Astrocyte (in vitro differentiated cells and primary cell): ENCODE measurements at regions not wholly inside any gene's neighbourhood (a gene's known extent, or its start where the extent isn't known, plus 50 kb on each side); places are given as distances from the start of the nearest gene placed in this dataset.

ENCODE experiments used
- DNase-seq: peaks from one replicate; pipeline ENCODE4 v3.0.0-alpha.2; 2010; ENCODE audit warnings: low read depth
- FAIRE-seq: peaks from 2 replicates; lab custom pipeline; 2011; peaks lifted over from hg19 to GRCh38; lab: Jason Lieb, UNC
- H2AFZ ChIP-seq: 2 replicates; pipeline ENCODE4 v1.6.0; 2012; ENCODE audit warnings: low read depth, low read length, inconsistent platforms
- H3K27ac ChIP-seq: 2 replicates; pipeline ENCODE4 v1.5.1; 2011; ENCODE audit warnings: low read depth, low read length, inconsistent platforms
- H3K27me3 ChIP-seq: 2 replicates; pipeline ENCODE4 v1.6.0; 2011; ENCODE audit warnings: low read length, inconsistent platforms; ENCODE audit not compliant: insufficient read depth
- H3K36me3 ChIP-seq: 2 replicates; pipeline ENCODE4 v1.5.1; 2011; ENCODE audit warnings: low read length, inconsistent platforms; ENCODE audit not compliant: insufficient read depth
- H3K4me1 ChIP-seq: 2 replicates; pipeline ENCODE4 v1.5.1; 2011; ENCODE audit warnings: low read length, inconsistent platforms; ENCODE audit not compliant: insufficient read depth
- H3K4me2 ChIP-seq: 2 replicates; pipeline ENCODE4 v1.6.0; 2012; ENCODE audit warnings: low read length, inconsistent platforms
- H3K4me3 ChIP-seq: 2 replicates; pipeline ENCODE4 v1.5.1; 2011; ENCODE audit warnings: low read depth, mild to moderate bottlenecking, low read length, inconsistent platforms; ENCODE audit not compliant: insufficient read depth
- H3K79me2 ChIP-seq: 2 replicates; pipeline ENCODE4 v1.6.0; 2012; ENCODE audit warnings: mild to moderate bottlenecking, low read length, inconsistent platforms; ENCODE audit not compliant: insufficient read depth
- H3K9ac ChIP-seq: 2 replicates; pipeline ENCODE4 v1.6.0; 2012; ENCODE audit warnings: mild to moderate bottlenecking, low read length, inconsistent platforms
- H3K9me3 ChIP-seq: 2 replicates; pipeline ENCODE4 v1.5.1; 2012; ENCODE audit warnings: low read depth, mild to moderate bottlenecking, low read length, inconsistent platforms; ENCODE audit not compliant: insufficient read depth
- H4K20me1 ChIP-seq: 2 replicates; pipeline ENCODE4 v1.6.0; 2012; ENCODE audit warnings: low read length, inconsistent platforms; ENCODE audit not compliant: insufficient read depth
- H3K27ac Mint-ChIP-seq: one replicate; pipeline ENCODE4 v1.8.0; 2021; ENCODE audit warnings: mild to moderate bottlenecking, mixed read lengths; ENCODE audit not compliant: unreplicated experiment
- H3K27me3 Mint-ChIP-seq: one replicate; pipeline ENCODE4 v1.8.0; 2021; ENCODE audit warnings: low read depth, mixed read lengths; ENCODE audit not compliant: unreplicated experiment
- H3K36me3 Mint-ChIP-seq: one replicate; pipeline ENCODE4 v1.8.0; 2021; ENCODE audit warnings: low read depth, mixed read lengths; ENCODE audit not compliant: unreplicated experiment
- H3K4me1 Mint-ChIP-seq: one replicate; pipeline ENCODE4 v1.8.0; 2021; ENCODE audit warnings: low read depth, mixed read lengths; ENCODE audit not compliant: unreplicated experiment
- H3K4me3 Mint-ChIP-seq: one replicate; pipeline ENCODE4 v1.8.0; 2021; ENCODE audit warnings: mild to moderate bottlenecking, moderate library complexity, mixed read lengths; ENCODE audit not compliant: unreplicated experiment
- H3K9me3 Mint-ChIP-seq: one replicate; pipeline ENCODE4 v1.8.0; 2021; ENCODE audit warnings: mild to moderate bottlenecking, mixed read lengths; ENCODE audit not compliant: unreplicated experiment
- CTCF ChIP-seq: IDR thresholded peaks from 2 replicates; pipeline ENCODE4 v1.5.1; 2011; ENCODE audit warnings: low read depth, mild to moderate bottlenecking, inconsistent platforms, low read length, moderate library complexity; ENCODE audit not compliant: insufficient read depth
- EZH2 ChIP-seq: IDR thresholded peaks from 2 replicates; pipeline ENCODE4 v1.6.1; 2012; ENCODE audit warnings: mild to moderate bottlenecking, low read length, inconsistent platforms; ENCODE audit not compliant: insufficient read depth

- no peak for TF ChIP-seq EZH2
- no peak for TF ChIP-seq CTCF
- FAIRE-seq: no peak
- no peak overlapping the region for H3K27ac ChIP-seq
These were observed 611.8 kb downstream of the BRD1 start for GRCh38 chr22:49215840-49216239.

GRCh38 chr22:49214976-49215375, 612.7 kb downstream of the BRD1 start:
- DNase-seq (no peak), FAIRE-seq (no peak)
- H3K27ac ChIP-seq: no peak overlapping the region
- Mint-ChIP-seq H3K4me1 (no peaks in the 10 kb centered on the region), H3K4me3 (no peak overlapping the region), H3K27me3 (peaks cover 33% of the 10 kb centered on the region), H3K9me3 (peaks cover 16% of the 10 kb centered on the region), H3K36me3 (no peaks in the 10 kb centered on the region), H3K27ac (no peak overlapping the region)
- H3K36me3 ChIP-seq: no peaks in the 10 kb centered on the region
- H3K27me3 ChIP-seq: no peaks in the 10 kb centered on the region
- no peaks in the 10 kb centered on the region for H3K4me1 ChIP-seq
- H3K9me3 ChIP-seq: peaks cover 4% of the 10 kb centered on the region
- H3K4me3 ChIP-seq: no peak overlapping the region
- no peak overlapping the region for H3K9ac ChIP-seq
- no peaks in the 10 kb centered on the region for H4K20me1 ChIP-seq
- no peaks in the 10 kb centered on the region for H3K79me2 ChIP-seq
- TF ChIP-seq CTCF: no peak
- TF ChIP-seq EZH2: no peak
- H2AFZ ChIP-seq: no peak overlapping the region
- H3K4me2 ChIP-seq: no peak overlapping the region

More at GRCh38 chr22:49215840-49216239, 611.8 kb downstream of the BRD1 start:
- peaks cover 4% of the 10 kb centered on the region for H3K9me3 ChIP-seq
- H3K4me1 ChIP-seq: no peaks in the 10 kb centered on the region
- H3K9ac ChIP-seq: no peak overlapping the region
- no peak overlapping the region for H3K4me2 ChIP-seq
- no peaks in the 10 kb centered on the region for H3K4me1 Mint-ChIP-seq
- peaks cover 29% of the 10 kb centered on the region for H3K27me3 Mint-ChIP-seq
- no peaks in the 10 kb centered on the region for H3K36me3 Mint-ChIP-seq
- H2AFZ ChIP-seq: no peak overlapping the region
- no peaks in the 10 kb centered on the region for H4K20me1 ChIP-seq
- no peak overlapping the region for H3K4me3 ChIP-seq
- no peak overlapping the region for H3K27ac Mint-ChIP-seq
- H3K27me3 ChIP-seq: no peaks in the 10 kb centered on the region
- DNase-seq: no peak
- H3K4me3 Mint-ChIP-seq: no peak overlapping the region
- H3K9me3 Mint-ChIP-seq: peaks cover 11% of the 10 kb centered on the region
- no peaks in the 10 kb centered on the region for H3K79me2 ChIP-seq
- H3K36me3 ChIP-seq: no peaks in the 10 kb centered on the region

- H3K9me3 Mint-ChIP-seq: peaks cover 15% of the 10 kb centered on the region
- no peaks in the 10 kb centered on the region for H3K27me3 ChIP-seq
- no peak overlapping the region for H3K27ac Mint-ChIP-seq
- H4K20me1 ChIP-seq: no peaks in the 10 kb centered on the region
- DNase-seq (no peak), FAIRE-seq (no peak)
- H3K79me2 ChIP-seq: no peaks in the 10 kb centered on the region
- H3K4me3 Mint-ChIP-seq: no peak overlapping the region
- H2AFZ ChIP-seq: no peak overlapping the region
- no peaks in the 10 kb centered on the region for H3K36me3 ChIP-seq
- H3K9ac ChIP-seq: no peak overlapping the region
- TF ChIP-seq EZH2 (no peak), CTCF (no peak)
- H3K27ac ChIP-seq: no peak overlapping the region
- no peak overlapping the region for H3K4me3 ChIP-seq
- H3K36me3 Mint-ChIP-seq: no peaks in the 10 kb centered on the region
- peaks cover 33% of the 10 kb centered on the region for H3K27me3 Mint-ChIP-seq
- peaks cover 4% of the 10 kb centered on the region for H3K9me3 ChIP-seq
- H3K4me1 ChIP-seq: no peaks in the 10 kb centered on the region
- no peaks in the 10 kb centered on the region for H3K4me1 Mint-ChIP-seq
- H3K4me2 ChIP-seq: no peak overlapping the region
These were observed 613.8 kb downstream of the BRD1 start for GRCh38 chr22:49213731-49214352.
